Testis (tissue), 2 donors: ENCODE measurements at regions not wholly inside any gene's neighbourhood (a gene's known extent, or its start where the extent isn't known, plus 50 kb on each side); places are given as distances from the start of the nearest gene placed in this dataset.

Source experiments
- DNase-seq: peaks from one replicate; pipeline ENCODE4 v3.0.0-alpha.2; 2019
- H3K27ac ChIP-seq, 2 donors: fragments of 200-600 bp; sonication (generic); one replicate each; pipeline ENCODE4 v1.5.1; 2019
- H3K27me3 ChIP-seq: fragments of 200-600 bp; sonication (generic); one replicate; pipeline ENCODE4 v1.5.1; 2019
- H3K36me3 ChIP-seq: fragments of 200-600 bp; sonication (generic); one replicate; pipeline ENCODE4 v1.5.1; 2017; ENCODE audit warnings: low read depth; ENCODE audit errors: missing control alignments
- H3K4me1 ChIP-seq: fragments of 200-600 bp; sonication (generic); one replicate; pipeline ENCODE4 v1.5.1; 2019
- H3K4me3 ChIP-seq, 2 donors: fragments of 200-600 bp; sonication (generic); one replicate each; pipeline ENCODE4 v1.5.1; 2017 to 2019
- H3K9me3 ChIP-seq: fragments of 200-600 bp; sonication (generic); one replicate; pipeline ENCODE4 v1.5.1; 2017
- CTCF ChIP-seq, 3 experiments: fragments of 450-650 bp in 2 of 3; fragments of 200-600 bp in 1 of 3; sonication (generic) in 1 of 3; IDR thresholded peaks; one replicate each; pipeline ENCODE4 v1.5.1; 2016 to 2019; ENCODE audit warnings: antibody characterized with exemption in 3 of 3, mild to moderate bottlenecking in 2 of 3, moderate library complexity in 1 of 3
- POLR2A ChIP-seq: fragments of 450-650 bp; IDR thresholded peaks from one replicate; pipeline ENCODE4 v1.6.1; 2017; ENCODE audit warnings: antibody characterized with exemption, mild to moderate bottlenecking, moderate library complexity
- WGBS, 2 donors: methylation state at CpG; one replicate each; pipeline ENCODE4 v1.1.5; 2018; 5-methylcytosine and 5-hydroxymethylcytosine counted together
- intact Hi-C: fragments of 100-400 bp; cut with DNase I; formaldehyde crosslinking; loops from one replicate; pipeline ENCODE4 v1.15.1; 2023; ENCODE audit warnings: low total_unique reads

- H3K36me3 ChIP-seq: no peaks in the 10 kb centered on the region
- H3K4me1 ChIP-seq: no peaks in the 10 kb centered on the region
- WGBS, 2 donors: 79 to 86% methylated on average over 10 of the region's 10 CpGs
- H3K4me3 ChIP-seq: no peak overlapping the region
- no peaks in the 10 kb centered on the region for H3K9me3 ChIP-seq
- intact Hi-C loops: no loop called here
- H3K27me3 ChIP-seq: no peaks in the 10 kb centered on the region
- no peak for TF ChIP-seq CTCF (IDR thresholded peaks at IDR 0.05)
- no peak for TF ChIP-seq POLR2A
- no peak for DNase-seq
- no peak overlapping the region for H3K27ac ChIP-seq
These were observed 129.7 kb upstream of the NFIA start for GRCh38 chr1:60952612-60953111.

GRCh38 chr1:60950224-60951063 is 131.9 kb upstream of the NFIA start:
- Histone ChIP-seq H3K4me1 (no peaks in the 10 kb centered on the region), H3K4me3 (no peak overlapping the region), H3K27me3 (no peaks in the 10 kb centered on the region), H3K27ac (no peak overlapping the region), H3K36me3 (no peaks in the 10 kb centered on the region), H3K9me3 (no peaks in the 10 kb centered on the region)
- no peak for TF ChIP-seq CTCF (IDR thresholded peaks at IDR 0.05)
- TF ChIP-seq POLR2A: no peak
- intact Hi-C loops: no loop called here
- no peak for DNase-seq
- WGBS, 2 donors: 64 to 68% methylated on average over 9 of the region's 9 CpGs

GRCh38 chr1:60949826-60950197 is 132.5 kb upstream of the NFIA start:
- DNase-seq: no peak
- Histone ChIP-seq H3K27me3 (no peaks in the 10 kb centered on the region), H3K36me3 (no peaks in the 10 kb centered on the region), H3K4me3 (no peak overlapping the region), H3K9me3 (no peaks in the 10 kb centered on the region), H3K27ac (no peak overlapping the region), H3K4me1 (no peaks in the 10 kb centered on the region)
- intact Hi-C loops: no loop called here
- 94 to 96% methylated on average over 3 of the region's 3 CpGs for WGBS, 2 donors
- no peak for TF ChIP-seq POLR2A

- no peak for DNase-seq
- TF ChIP-seq POLR2A (no peak), CTCF (IDR thresholded peaks at IDR 0.05) (no peak)
- Histone ChIP-seq H3K27ac (no peak overlapping the region), H3K36me3 (no peaks in the 10 kb centered on the region), H3K9me3 (no peaks in the 10 kb centered on the region), H3K4me1 (no peaks in the 10 kb centered on the region), H3K27me3 (no peaks in the 10 kb centered on the region), H3K4me3 (no peak overlapping the region)
- intact Hi-C loops: no loop called here
- WGBS, 2 donors: 84 to 87% methylated on average over 5 of the region's 5 CpGs
These were observed 133.1 kb upstream of the NFIA start for GRCh38 chr1:60949154-60949825.

- Histone ChIP-seq H3K9me3 (no peaks in the 10 kb centered on the region), H3K27me3 (no peaks in the 10 kb centered on the region), H3K4me3 (no peak overlapping the region), H3K4me1 (no peaks in the 10 kb centered on the region), H3K36me3 (no peaks in the 10 kb centered on the region), H3K27ac (no peak overlapping the region)
- DNase-seq: no peak
- 70 to 93% methylated on average over 1 of the region's 1 CpG for WGBS, 2 donors
- intact Hi-C loops: no loop called here
- TF ChIP-seq CTCF (IDR thresholded peaks at IDR 0.05): no peak
- TF ChIP-seq POLR2A: no peak
These were observed 133.9 kb upstream of the NFIA start for GRCh38 chr1:60948486-60948885.
